ENCODE measurements at regions not wholly inside any gene's neighbourhood (a gene's known extent, or its start where the extent isn't known, plus 50 kb on each side); places are given as distances from the start of the nearest gene placed in this dataset.

DNA sequence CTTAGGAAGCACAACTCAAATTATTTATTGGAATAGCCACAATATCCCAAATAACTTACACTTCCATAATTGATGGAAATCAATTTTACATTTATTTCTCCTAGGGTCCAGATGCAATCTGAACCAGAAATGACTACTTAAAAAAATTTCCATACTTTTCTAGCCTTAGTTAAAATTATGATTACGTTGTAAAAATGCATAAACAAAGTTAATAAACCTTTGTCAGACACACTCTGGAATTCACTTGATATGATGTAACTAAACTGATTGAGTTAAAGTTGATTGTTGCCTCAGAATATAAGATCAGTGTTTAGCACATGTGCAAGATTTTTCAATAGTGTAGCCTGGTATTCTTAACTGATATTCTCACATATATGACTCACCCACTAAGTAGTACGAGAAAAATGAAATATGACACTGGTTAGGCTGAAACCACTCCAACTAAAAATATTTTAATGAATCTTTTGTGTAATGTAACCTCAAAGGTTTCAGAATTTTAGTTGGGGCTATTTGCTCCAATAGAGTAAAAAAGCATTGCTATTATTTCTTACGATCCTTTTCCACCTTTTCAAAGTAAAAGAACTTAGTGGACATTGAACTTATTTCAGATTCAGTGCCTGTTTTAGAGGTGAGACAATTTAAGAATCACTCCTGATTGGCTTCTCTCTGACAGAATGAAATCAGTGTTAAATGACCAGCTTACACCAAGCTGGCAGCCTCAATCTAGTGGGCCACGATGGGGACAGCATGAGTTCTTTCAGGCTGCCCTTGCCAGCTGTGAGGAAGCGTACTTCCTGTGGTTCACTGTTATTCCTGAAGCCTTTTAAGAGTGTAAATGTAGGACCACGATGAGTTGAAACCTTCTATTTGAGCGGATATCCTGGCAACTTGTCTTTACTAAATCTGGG, 277.2 kb upstream of the CDH9 start:
- intact Hi-C loops (cut with DNase I): no loop called here
- TF ChIP-seq CTCF (IDR thresholded peaks at IDR 0.05) (no peak), POLR2A (IDR thresholded peaks at IDR 0.05) (no peak), EP300 (IDR thresholded peaks at IDR 0.05) (no peak)
- Histone ChIP-seq H3K36me3 (no peaks in the 10 kb centered on the region), H3K4me1 (ENCODE audit: insufficient read depth) (no peaks in the 10 kb centered on the region), H3K9me3 (no peaks in the 10 kb centered on the region), H3K4me3 (no peak overlapping the region), H3K27me3 (no peaks in the 10 kb centered on the region), H3K27ac (no peak overlapping the region)
- WGBS, 3 donors: 45 to 56% (median 46%) methylated on average over 7 of the region's 7 CpGs
- DNase-seq: no peak

DNA sequence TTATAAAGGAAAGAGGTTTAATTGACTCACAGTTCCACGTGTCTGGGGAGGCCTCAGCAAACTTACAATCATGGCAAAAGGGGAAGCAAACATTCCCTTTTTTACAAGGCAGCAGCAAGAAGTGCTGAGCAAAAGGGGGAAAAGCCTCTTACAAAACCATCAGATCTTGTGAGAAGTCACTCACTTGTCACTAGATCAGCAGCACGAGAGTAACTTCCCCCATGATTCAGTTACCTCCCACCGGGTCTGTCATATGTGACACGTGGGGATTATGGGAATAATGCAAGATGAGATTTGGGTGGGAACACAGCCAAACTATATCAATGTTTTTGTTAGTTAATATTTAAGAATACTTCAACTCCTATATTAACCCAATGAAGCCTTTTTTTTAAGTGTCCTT, 275.2 kb upstream of the CDH9 start:
- WGBS, 3 donors: 40 to 57% (median 41%) methylated on average over 4 of the region's 4 CpGs
- Histone ChIP-seq H3K27ac (no peak overlapping the region), H3K4me3 (no peak overlapping the region), H3K9me3 (no peaks in the 10 kb centered on the region), H3K27me3 (no peaks in the 10 kb centered on the region), H3K36me3 (no peaks in the 10 kb centered on the region), H3K4me1 (ENCODE audit: insufficient read depth) (no peaks in the 10 kb centered on the region)
- intact Hi-C loops (cut with DNase I): no loop called here
- TF ChIP-seq CTCF (IDR thresholded peaks at IDR 0.05) (no peak), POLR2A (IDR thresholded peaks at IDR 0.05) (no peak), EP300 (IDR thresholded peaks at IDR 0.05) (no peak)
- DNase-seq: no peak

- TF ChIP-seq CTCF (IDR thresholded peaks at IDR 0.05): no peak
- no peak for TF ChIP-seq EP300 (IDR thresholded peaks at IDR 0.05)
- no peak for TF ChIP-seq POLR2A (IDR thresholded peaks at IDR 0.05)
- no peaks in the 10 kb centered on the region for H3K9me3 ChIP-seq
- 77 to 85% (median 83%) methylated on average over 5 of the region's 5 CpGs for WGBS, 3 donors
Measured at GRCh38 chr5:27312291-27312893, 274.0 kb upstream of the CDH9 start.

GRCh38 chr5:27311544-27311943, 273.2 kb upstream of the CDH9 start:
- no peaks in the 10 kb centered on the region for H3K4me1 ChIP-seq (ENCODE audit: insufficient read depth)
- intact Hi-C loops (cut with DNase I): no loop called here
- no peak for DNase-seq
- TF ChIP-seq POLR2A (IDR thresholded peaks at IDR 0.05) (no peak), CTCF (IDR thresholded peaks at IDR 0.05) (no peak), EP300 (IDR thresholded peaks at IDR 0.05) (no peak)
- H3K9me3 ChIP-seq: no peaks in the 10 kb centered on the region
- no peak overlapping the region for H3K4me3 ChIP-seq
- no peaks in the 10 kb centered on the region for H3K36me3 ChIP-seq
- H3K27me3 ChIP-seq: no peaks in the 10 kb centered on the region
- 71 to 76% (median 75%) methylated on average over 1 of the region's 1 CpG for WGBS, 3 donors
- H3K27ac ChIP-seq: no peak overlapping the region

More at GRCh38 chr5:27312291-27312893, 274.0 kb upstream of the CDH9 start:
- H3K27ac ChIP-seq: no peak overlapping the region
- no peak overlapping the region for H3K4me3 ChIP-seq
- no peak for DNase-seq
- no peaks in the 10 kb centered on the region for H3K36me3 ChIP-seq
- intact Hi-C loops (cut with DNase I): no loop called here
- H3K4me1 ChIP-seq (ENCODE audit: insufficient read depth): no peaks in the 10 kb centered on the region
- H3K27me3 ChIP-seq: no peaks in the 10 kb centered on the region

All from ovary (tissue), 7 donors.